ENCODE measurements at regions not wholly inside any gene's neighbourhood (a gene's known extent, or its start where the extent isn't known, plus 50 kb on each side); places are given as distances from the start of the nearest gene placed in this dataset.
"Not testable (repeated sequence)": the region's sequence is repeated elsewhere in the genome, so short reads cannot be mapped to it uniquely, and the experiment has no call there.

DNA sequence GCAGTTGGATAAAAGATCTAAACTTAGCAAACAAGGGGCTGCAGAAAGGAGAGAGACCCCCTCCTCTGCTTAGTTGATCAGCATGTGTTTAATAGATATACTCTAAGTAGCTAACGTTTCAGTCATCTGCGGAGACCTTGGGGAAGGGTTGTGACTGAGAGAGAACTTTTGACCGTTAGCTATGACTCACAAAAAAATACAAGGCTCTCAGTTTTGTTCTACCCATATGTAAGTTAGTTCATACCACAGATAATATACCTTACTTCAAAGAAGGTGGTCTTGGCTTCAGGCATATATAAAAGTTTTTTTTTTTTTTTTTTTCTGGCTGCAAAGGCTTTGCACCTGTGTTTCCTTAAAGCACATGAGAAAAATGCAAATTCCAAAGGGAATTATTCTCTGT lies 258.9 kb downstream of the GJA1 start:
- DNase-seq (ENCODE audit: low spot score) = no peak

- DNase-seq (ENCODE audit: low spot score) = no peak
Measured at GRCh38 chr6:121694801-121695251, 259.4 kb downstream of the GJA1 start.

- no peak for DNase-seq (ENCODE audit: low spot score)
Measured at GRCh38 chr6:121695329-121695728, 259.9 kb downstream of the GJA1 start.

GRCh38 chr6:121697921-121698320 lies 262.5 kb downstream of the GJA1 start:
- no peak for DNase-seq (ENCODE audit: low spot score)

- DNase-seq (ENCODE audit: low spot score) = no peak
Measured at GRCh38 chr6:121698617-121699016, 263.2 kb downstream of the GJA1 start.

DNA sequence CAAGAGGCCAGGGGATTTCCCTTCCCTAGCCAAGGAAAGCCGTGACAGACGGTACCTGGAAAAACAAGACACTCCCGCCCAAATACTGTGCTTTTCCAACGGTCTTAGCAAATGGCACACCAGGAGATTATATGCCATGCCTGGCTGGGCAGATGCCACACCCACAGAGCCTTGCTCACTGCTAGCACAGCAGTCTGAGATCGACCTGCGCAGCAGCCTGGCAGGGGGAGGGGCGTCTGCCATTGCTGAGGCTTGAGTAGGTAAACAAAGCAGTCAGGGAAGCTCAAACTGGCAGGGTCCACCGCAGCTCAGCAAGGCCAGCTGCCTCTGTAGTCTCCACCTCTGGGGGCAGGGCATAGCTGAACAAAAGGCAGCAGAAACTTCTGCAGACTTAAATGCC lies 267.7 kb downstream of the GJA1 start:
- not testable (repeated sequence) for DNase-seq (ENCODE audit: low spot score)

GRCh38 chr6:121711472-121711871 lies 276.0 kb downstream of the GJA1 start:
- DNase-seq (ENCODE audit: low spot score) = no peak

DNA sequence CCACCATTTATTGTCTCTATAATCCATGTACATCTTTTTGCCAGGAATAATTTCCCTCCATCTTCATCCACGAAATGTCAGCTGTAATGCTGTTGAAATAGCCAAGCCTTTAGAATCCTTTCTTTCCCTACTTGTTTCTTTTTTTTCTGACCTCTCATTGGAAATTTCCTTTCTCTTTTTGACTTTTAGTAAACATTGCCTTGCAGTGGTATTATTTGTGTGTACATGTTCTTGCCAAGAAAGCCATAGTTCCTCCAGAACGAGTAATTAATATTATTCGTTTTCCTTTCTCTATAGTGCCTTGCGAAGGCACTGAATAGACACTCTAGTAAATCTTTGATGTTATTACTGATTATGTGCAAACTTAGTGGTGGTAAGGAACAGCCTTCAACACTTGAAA lies 282.2 kb downstream of the GJA1 start:
- no peak for DNase-seq (ENCODE audit: low spot score)

DNA sequence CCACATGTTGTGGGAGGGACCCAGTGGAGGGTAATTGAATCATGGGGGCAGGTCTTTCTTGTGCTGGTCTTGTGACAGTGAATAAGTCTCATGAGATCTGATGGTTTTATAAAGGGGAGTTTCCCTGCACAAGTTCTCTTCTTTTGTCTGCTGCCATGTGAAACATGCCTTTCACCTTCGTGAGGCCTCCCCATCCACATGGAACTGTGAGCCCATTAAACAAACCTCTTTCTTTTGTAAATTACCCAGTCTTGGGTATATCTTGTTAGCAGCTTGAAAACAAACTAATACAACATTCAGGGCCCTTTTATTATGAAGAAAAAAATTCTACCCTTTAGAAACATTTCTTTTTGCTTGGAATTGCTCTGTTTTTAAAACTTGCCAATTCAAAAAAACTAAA lies 285.4 kb downstream of the GJA1 start:
- not testable (repeated sequence) for DNase-seq (ENCODE audit: low spot score)

GRCh38 chr6:121723623-121724022 lies 288.2 kb downstream of the GJA1 start:
- DNase-seq (ENCODE audit: low spot score) = no peak

DNA sequence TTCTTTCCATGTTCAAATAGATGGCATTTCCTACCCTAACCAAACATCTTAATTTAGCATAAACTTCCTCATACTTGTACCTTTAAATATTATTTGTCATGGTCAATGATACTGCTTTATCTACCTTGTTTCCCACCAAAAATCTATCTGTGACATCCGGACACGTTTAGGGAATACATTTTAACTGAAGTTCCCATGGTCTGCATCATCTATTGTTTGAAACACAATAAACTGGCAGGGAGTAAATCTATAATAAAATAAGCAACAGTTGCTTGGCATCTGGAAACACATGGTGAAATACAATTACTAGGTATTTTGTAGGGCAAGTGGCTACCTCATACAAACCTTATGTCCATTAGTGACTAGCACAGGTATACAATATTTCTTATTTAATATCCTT lies 289.1 kb downstream of the GJA1 start:
- DNase-seq (ENCODE audit: low spot score) = no peak

GRCh38 chr6:121726596-121726995 lies 291.1 kb downstream of the GJA1 start:
- no peak for DNase-seq (ENCODE audit: low spot score)

DNA sequence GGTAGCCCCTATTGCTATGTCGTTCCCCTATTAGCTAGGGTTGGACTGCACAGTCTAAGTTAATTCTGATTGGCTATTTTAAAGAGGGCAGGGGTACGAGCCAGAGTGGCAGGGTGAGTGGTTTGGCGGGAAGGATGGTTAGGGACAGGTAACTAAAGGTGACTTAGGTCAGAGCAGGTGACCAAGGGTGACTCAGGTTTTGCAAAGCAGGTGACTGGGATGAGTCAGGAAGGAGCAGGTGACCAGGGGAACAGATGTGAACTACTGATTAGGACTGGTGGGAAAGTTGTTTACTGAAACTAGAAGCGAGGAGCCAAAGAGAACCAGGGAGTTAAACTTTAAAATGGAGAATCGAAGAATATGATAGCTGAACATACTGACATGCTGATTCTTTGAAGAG lies 295.2 kb downstream of the GJA1 start:
- DNase-seq (ENCODE audit: low spot score) = peak; percentile 5

GRCh38 chr6:121731381-121731780 lies 295.9 kb downstream of the GJA1 start:
- no peak for DNase-seq (ENCODE audit: low spot score)

DNA sequence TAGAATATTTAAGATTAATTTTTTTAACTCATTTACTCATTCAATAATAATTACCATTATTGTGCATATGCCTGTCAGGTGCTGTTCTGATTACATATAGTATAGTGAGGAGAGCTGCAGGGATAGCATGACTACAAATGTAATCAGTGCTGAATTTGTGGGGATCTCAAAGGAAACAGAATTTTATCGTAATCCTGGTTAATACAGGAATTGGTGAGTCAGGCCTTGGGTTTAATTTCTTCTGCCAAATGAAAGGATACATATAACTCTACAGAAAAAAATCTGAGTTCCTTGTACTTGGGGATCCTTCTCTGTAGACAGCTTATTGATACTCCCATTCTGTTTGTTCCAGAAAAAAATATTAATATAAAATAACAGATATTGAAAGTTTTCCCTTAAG lies 297.2 kb downstream of the GJA1 start:
- no peak for DNase-seq (ENCODE audit: low spot score)

GRCh38 chr6:121733234-121733633 lies 297.8 kb downstream of the GJA1 start:
- no peak for DNase-seq (ENCODE audit: low spot score)

DNA sequence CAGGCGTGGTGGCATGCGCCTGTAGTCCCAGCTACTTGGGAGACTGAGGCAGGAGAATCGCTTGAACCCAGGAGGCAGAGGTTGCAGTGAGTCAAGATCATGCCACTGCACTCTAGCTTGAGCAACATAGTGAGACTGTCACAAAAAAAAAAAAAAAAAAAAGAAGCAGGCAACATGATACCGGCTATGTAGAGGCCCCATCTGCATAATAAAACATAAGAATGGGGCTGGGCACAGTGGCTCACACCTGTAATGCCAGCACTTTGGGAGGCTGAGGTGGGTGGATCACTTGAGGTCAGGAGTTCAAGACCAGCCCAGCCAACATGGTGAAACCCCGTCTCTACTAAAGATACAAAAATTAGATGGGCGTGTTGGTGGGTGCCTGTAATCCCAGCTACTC lies 304.7 kb downstream of the GJA1 start:
- DNase-seq (ENCODE audit: low spot score) = not testable (repeated sequence)

DNA sequence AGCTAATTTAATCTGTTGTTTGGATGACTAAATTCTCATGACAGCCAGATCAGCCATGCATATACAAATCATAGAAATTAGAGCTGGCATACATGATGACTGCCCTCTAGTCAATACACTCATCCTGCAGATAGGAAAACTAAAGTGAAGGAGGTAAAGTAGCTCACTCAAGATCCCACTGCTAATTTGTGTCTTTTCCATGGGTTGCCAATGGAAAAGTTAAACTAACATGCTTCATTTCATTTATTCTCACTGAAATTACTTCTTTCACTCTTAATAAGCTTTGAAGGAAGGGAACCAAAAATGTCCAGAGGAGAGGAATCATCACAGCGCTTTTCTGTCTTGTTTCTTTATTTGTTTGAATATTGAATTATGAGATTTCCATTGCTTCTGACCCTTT lies 308.2 kb downstream of the GJA1 start:
- DNase-seq (ENCODE audit: low spot score) = no peak

GRCh38 chr6:121748376-121748775 lies 312.9 kb downstream of the GJA1 start:
- peak; percentile 25 for DNase-seq (ENCODE audit: low spot score)

DNA sequence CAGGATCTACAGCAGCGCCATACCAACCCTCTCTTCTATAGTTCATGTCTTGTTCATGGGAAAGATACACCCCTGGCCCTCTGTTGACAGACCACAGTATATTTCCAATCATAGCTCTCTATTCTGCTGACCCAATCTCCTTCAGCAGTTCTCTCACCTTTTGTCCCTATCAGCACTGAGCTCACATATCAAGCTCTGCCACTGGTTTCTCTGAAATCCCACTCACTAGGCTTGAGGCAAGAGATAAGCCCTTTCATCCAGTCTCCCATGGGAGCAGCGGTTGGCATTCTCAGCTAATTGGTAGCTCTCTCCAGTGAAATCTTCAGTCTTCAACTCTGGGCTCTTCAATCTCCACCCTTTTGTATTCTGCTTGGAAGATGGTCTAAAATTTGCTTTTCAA lies 313.4 kb downstream of the GJA1 start:
- DNase-seq (ENCODE audit: low spot score) = no peak

GRCh38 chr6:121755485-121755884 lies 320.0 kb downstream of the GJA1 start:
- no peak for DNase-seq (ENCODE audit: low spot score)

DNA sequence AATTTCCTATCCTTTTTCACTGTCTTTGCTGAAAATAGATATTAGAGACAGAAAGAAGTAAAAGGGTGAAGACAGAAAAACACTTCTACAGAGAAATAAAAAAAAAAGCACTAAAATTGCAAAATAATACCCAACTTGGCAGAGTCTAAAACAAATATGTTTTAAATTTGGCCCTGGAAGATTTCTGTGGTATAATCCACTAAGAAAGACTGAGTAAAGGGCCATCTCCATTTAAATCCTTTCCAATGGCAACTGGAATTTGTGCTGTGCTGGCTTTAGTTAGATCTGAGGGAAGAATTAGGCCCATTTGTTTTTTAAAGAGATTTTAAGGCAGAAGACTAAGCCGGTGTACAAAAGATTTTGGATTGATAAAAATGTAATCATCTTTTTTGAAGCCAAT lies 321.2 kb downstream of the GJA1 start:
- DNase-seq (ENCODE audit: low spot score) = no peak

DNA sequence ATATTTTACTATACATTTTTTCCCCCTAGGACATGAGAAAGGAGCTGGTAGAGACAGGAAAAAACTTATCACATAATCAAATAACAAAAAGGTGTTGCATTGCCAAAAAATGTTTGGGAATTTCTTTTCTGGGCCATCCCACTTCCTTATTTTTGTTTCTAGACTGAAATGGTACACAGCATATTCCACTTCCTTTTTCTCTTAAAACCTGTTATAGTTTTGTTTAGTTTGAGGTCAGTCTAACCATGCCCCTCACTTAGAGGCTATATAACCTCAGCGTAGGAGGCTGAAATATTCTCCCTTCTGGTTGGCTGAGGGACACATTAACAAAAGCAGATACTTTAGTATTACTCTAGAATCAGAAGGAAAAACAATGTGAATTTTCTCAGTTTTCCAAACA lies 323.9 kb downstream of the GJA1 start:
- no peak for DNase-seq (ENCODE audit: low spot score)

DNA sequence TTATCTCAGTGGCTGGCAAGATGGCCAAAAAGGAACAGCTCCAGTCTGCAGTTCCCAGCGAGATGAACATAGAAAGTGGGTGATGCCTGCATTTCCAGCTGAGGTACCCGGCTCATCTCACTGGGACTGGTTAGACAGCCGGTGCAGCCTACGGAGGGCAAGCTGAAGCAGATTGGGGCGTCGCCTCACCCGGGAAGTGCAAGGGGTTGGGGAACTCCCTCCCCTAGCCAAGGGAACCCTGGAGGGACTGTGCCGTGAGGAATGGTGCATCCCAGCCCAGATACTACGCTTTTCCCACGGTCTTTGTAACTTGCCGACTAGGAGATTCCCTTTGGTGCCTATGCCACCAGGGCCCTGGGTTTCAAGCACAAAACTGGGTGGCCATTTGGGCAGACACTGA lies 324.7 kb downstream of the GJA1 start:
- no peak for DNase-seq (ENCODE audit: low spot score)

DNA sequence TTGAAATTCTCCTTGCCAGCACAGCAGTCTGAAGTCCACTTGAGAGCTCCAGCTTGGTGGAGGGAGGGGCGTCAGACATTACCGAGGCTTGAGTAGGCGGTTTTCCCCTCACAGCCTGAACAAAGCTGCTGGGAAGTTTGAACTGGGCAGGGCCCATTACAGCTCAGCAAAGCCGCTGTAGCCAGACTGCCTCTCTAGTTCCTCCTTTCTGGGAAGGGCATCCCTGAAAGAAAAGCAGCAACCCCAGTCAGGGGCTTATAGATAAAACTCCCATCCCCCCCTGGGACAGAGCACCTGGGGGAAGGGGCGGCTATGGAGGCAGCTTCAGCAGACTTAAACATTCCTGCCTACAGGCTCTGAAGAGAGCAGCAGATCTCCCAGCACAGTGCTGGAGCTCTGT lies 325.3 kb downstream of the GJA1 start:
- no peak for DNase-seq (ENCODE audit: low spot score)

Measured in kidney tubule cell (primary cell).